ENCODE measurements at regions not wholly inside any gene's neighbourhood (a gene's known extent, or its start where the extent isn't known, plus 50 kb on each side); places are given as distances from the start of the nearest gene placed in this dataset.

DNA sequence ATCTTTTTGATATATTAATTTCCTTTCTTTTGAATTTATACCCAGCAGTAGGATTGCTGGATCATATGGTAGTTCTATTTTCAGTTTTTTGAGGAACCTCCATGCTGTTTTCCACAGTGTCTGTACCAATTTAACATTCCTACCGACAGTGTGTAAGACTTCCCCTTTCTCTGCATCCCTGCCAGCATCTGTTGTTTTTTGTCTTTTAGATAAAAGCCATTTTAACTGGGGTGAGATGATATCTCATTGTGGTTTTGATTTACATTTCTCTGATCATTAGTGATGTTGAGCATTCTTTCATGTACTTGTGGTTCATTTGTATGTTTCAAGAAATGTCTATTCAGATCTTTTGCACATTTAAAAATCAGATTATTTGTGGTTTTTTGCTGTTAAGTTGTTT lies 62.4 kb upstream of the STUM start:
- DNase-seq (ENCODE audit: low read depth in 6 of 9, low spot score in 9 of 9) = peak in 1 of 9 donors; percentile 24
- peaks cover 0 to 3% of the 10 kb centered on the region in 2 donors for H3K4me1 ChIP-seq (ENCODE audit: control insufficient read depth in 2 of 2, insufficient read depth in 2 of 2, low read length in 2 of 2)
- no peaks in the 10 kb centered on the region for H3K36me3 ChIP-seq (ENCODE audit: control insufficient read depth in 2 of 2, insufficient read depth in 2 of 2, low read length in 1 of 2)
- peaks cover 0 to 3% of the 10 kb centered on the region in 2 donors for H3K9me3 ChIP-seq (ENCODE audit: control insufficient read depth in 2 of 2, insufficient read depth in 1 of 2, low read length in 1 of 2)
- no peak overlapping the region for H3K4me3 ChIP-seq (ENCODE audit: low read length in 2 of 2)
- peaks cover 33 to 88% of the 10 kb centered on the region in 2 donors for H3K27me3 ChIP-seq (ENCODE audit: control insufficient read depth in 2 of 2, insufficient read depth in 1 of 2, low read length in 1 of 2)
- no peak overlapping the region for H3K27ac ChIP-seq (ENCODE audit: low read depth in 1 of 2, low read length in 1 of 2)
- WGBS = 4% methylated on average over 1 of the region's 1 CpG

DNA sequence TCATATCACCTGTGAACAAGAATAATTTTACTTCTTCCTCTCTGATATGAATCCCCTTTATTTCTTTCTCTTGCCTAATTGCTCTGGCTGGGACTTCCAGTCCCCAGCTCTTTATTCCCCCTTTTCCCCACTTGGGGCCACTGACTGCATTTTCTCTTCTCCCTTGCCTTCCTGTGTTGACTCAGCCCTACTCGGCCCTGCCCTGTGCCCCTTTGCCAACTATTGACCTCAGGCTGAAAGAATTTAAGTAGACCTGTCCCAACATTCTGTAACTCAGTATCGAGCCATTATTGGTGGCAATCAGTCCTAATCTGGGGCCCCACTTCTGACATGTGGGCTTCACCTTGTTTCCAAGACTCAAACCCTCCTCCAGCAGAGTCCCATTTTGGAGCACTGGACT lies 60.6 kb upstream of the STUM start:
- Histone ChIP-seq H3K4me3 (ENCODE audit: low read length in 2 of 2) (no peak overlapping the region), H3K36me3 (ENCODE audit: control insufficient read depth in 2 of 2, insufficient read depth in 2 of 2, low read length in 1 of 2) (no peaks in the 10 kb centered on the region)

DNA sequence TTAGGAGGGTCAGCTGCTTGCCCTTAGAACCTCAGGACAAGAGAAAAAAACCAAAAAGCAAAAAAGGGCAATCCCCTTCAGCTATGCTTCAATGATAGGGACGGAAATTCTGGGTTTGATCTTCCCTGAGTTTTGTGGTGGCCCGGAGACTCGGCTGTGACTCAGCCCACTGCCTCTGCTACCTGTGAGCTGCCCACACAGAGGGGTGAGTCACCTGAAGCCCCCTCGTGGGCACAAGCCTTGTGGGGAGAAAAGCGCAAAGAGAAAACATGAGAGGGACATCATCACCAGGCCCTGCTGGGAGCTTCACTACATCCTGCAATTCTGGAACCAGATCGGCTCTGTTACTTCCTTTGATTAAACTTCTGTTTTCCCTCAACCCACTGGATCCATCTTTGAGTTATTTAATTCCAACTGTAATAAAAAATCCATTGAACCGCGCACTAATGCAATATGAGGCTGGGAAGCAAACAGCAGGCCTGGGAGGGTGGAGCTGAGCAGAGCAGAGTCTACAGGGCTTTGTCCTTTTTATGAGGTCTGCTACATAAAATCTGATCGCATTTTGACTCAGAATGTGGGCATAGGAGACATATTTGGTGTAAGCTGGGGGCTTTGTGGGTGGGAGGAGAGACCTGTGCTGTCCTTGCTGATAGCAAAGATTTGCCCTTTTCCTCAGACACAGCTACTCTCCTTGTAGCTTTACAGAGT lies 58.7 kb upstream of the STUM start:
- Histone ChIP-seq H3K27me3 (ENCODE audit: control insufficient read depth in 2 of 2, insufficient read depth in 1 of 2, low read length in 1 of 2) (peaks cover 15 to 65% of the 10 kb centered on the region in 2 donors), H3K4me3 (ENCODE audit: low read length in 2 of 2) (no peak overlapping the region)
- WGBS = 89% methylated on average over 9 of the region's 9 CpGs

More for the DNA sequence above, 60.6 kb upstream of the STUM start:
- H3K4me1 ChIP-seq (ENCODE audit: control insufficient read depth in 2 of 2, insufficient read depth in 2 of 2, low read length in 2 of 2) = no peaks in the 10 kb centered on the region
- peaks cover 25 to 80% of the 10 kb centered on the region in 2 donors for H3K27me3 ChIP-seq (ENCODE audit: control insufficient read depth in 2 of 2, insufficient read depth in 1 of 2, low read length in 1 of 2)
- no peak overlapping the region for H3K27ac ChIP-seq (ENCODE audit: low read depth in 1 of 2, low read length in 1 of 2)
- DNase-seq (ENCODE audit: low read depth in 6 of 9, low spot score in 9 of 9) = no peak
- peaks cover 0 to 3% of the 10 kb centered on the region in 2 donors for H3K9me3 ChIP-seq (ENCODE audit: control insufficient read depth in 2 of 2, insufficient read depth in 1 of 2, low read length in 1 of 2)
- 90% methylated on average over 2 of the region's 2 CpGs for WGBS

GRCh38 chr1:226490426-226490809 lies 58.1 kb upstream of the STUM start:
- no peak overlapping the region for H3K27ac ChIP-seq (ENCODE audit: low read depth in 1 of 2, low read length in 1 of 2)
- H3K9me3 ChIP-seq (ENCODE audit: control insufficient read depth in 2 of 2, insufficient read depth in 1 of 2, low read length in 1 of 2) = peaks cover 0 to 3% of the 10 kb centered on the region in 2 donors
- no peak overlapping the region for H3K4me3 ChIP-seq (ENCODE audit: low read length in 2 of 2)
- no peak for DNase-seq (ENCODE audit: low read depth in 6 of 9, low spot score in 9 of 9)
- H3K36me3 ChIP-seq (ENCODE audit: control insufficient read depth in 2 of 2, insufficient read depth in 2 of 2, low read length in 1 of 2) = no peaks in the 10 kb centered on the region
- peaks cover 10 to 60% of the 10 kb centered on the region in 2 donors for H3K27me3 ChIP-seq (ENCODE audit: control insufficient read depth in 2 of 2, insufficient read depth in 1 of 2, low read length in 1 of 2)
- no peaks in the 10 kb centered on the region for H3K4me1 ChIP-seq (ENCODE audit: control insufficient read depth in 2 of 2, insufficient read depth in 2 of 2, low read length in 2 of 2)
- WGBS = 91% methylated on average over 2 of the region's 2 CpGs

More for the DNA sequence above, 58.7 kb upstream of the STUM start:
- Histone ChIP-seq H3K9me3 (ENCODE audit: control insufficient read depth in 2 of 2, insufficient read depth in 1 of 2, low read length in 1 of 2) (peaks cover 0 to 3% of the 10 kb centered on the region in 2 donors), H3K36me3 (ENCODE audit: control insufficient read depth in 2 of 2, insufficient read depth in 2 of 2, low read length in 1 of 2) (no peaks in the 10 kb centered on the region), H3K4me1 (ENCODE audit: control insufficient read depth in 2 of 2, insufficient read depth in 2 of 2, low read length in 2 of 2) (no peaks in the 10 kb centered on the region), H3K27ac (ENCODE audit: low read depth in 1 of 2, low read length in 1 of 2) (no peak overlapping the region)
- no peak for DNase-seq (ENCODE audit: low read depth in 6 of 9, low spot score in 9 of 9)

- peaks cover 10 to 57% of the 10 kb centered on the region in 2 donors for H3K27me3 ChIP-seq (ENCODE audit: control insufficient read depth in 2 of 2, insufficient read depth in 1 of 2, low read length in 1 of 2)
- no peaks in the 10 kb centered on the region for H3K36me3 ChIP-seq (ENCODE audit: control insufficient read depth in 2 of 2, insufficient read depth in 2 of 2, low read length in 1 of 2)
- WGBS = 89% methylated on average over 4 of the region's 4 CpGs
- H3K9me3 ChIP-seq (ENCODE audit: control insufficient read depth in 2 of 2, insufficient read depth in 1 of 2, low read length in 1 of 2) = peaks cover 0 to 3% of the 10 kb centered on the region in 2 donors
- no peak overlapping the region for H3K4me3 ChIP-seq (ENCODE audit: low read length in 2 of 2)
- no peak for DNase-seq (ENCODE audit: low read depth in 6 of 9, low spot score in 9 of 9)
- no peaks in the 10 kb centered on the region for H3K4me1 ChIP-seq (ENCODE audit: control insufficient read depth in 2 of 2, insufficient read depth in 2 of 2, low read length in 2 of 2)
- H3K27ac ChIP-seq (ENCODE audit: low read depth in 1 of 2, low read length in 1 of 2) = no peak overlapping the region
These were observed 57.3 kb upstream of the STUM start for GRCh38 chr1:226491093-226491850.

DNA sequence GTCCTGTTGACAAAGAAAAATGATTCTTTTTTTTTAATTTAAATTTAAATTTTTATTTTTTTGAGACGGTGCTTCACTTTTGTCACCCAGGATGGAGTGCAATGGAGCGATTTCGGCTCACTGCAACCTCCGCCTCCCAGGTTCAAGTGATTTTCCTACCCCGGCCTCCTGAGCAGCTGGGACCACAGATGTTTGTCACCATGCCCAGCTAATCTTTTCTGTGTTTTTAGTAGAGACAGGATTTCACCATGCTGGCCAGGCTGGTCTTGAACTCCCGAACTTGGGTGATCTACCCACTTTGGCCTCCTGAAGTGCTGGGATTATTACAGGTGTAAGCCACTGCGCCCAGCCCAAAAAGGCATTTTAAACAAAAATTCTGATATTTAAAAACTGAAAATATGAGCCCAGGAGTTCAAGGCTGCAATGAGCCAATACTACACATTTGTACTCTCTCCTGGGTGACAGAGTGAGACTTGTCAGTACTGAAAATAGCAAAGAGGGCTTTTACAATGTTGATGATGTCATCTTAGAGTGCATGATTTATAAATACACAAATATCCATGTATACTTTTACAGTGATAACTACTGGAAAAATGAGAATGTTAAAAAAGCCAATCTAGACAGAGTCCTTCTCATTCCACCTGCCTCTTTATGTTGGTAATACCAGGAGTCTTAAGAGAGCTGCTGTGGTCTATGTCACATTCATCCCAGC lies 56.0 kb upstream of the STUM start:
- DNase-seq (ENCODE audit: low read depth in 6 of 9, low spot score in 9 of 9) = no peak
- Histone ChIP-seq H3K27ac (ENCODE audit: low read depth in 1 of 2, low read length in 1 of 2) (no peak overlapping the region), H3K27me3 (ENCODE audit: control insufficient read depth in 2 of 2, insufficient read depth in 1 of 2, low read length in 1 of 2) (peaks cover 10 to 53% of the 10 kb centered on the region in 2 donors), H3K36me3 (ENCODE audit: control insufficient read depth in 2 of 2, insufficient read depth in 2 of 2, low read length in 1 of 2) (no peaks in the 10 kb centered on the region), H3K9me3 (ENCODE audit: control insufficient read depth in 2 of 2, insufficient read depth in 1 of 2, low read length in 1 of 2) (peaks cover 0 to 3% of the 10 kb centered on the region in 2 donors), H3K4me3 (ENCODE audit: low read length in 2 of 2) (no peak overlapping the region), H3K4me1 (ENCODE audit: control insufficient read depth in 2 of 2, insufficient read depth in 2 of 2, low read length in 2 of 2) (no peaks in the 10 kb centered on the region)
- WGBS = 97% methylated on average over 7 of the region's 7 CpGs

GRCh38 chr1:226494092-226494609 lies 54.4 kb upstream of the STUM start:
- H3K4me3 ChIP-seq (ENCODE audit: low read length in 2 of 2) = no peak overlapping the region
- no peaks in the 10 kb centered on the region for H3K4me1 ChIP-seq (ENCODE audit: control insufficient read depth in 2 of 2, insufficient read depth in 2 of 2, low read length in 2 of 2)
- no peak overlapping the region for H3K27ac ChIP-seq (ENCODE audit: low read depth in 1 of 2, low read length in 1 of 2)
- H3K27me3 ChIP-seq (ENCODE audit: control insufficient read depth in 2 of 2, insufficient read depth in 1 of 2, low read length in 1 of 2) = peaks cover 7 to 45% of the 10 kb centered on the region in 2 donors
- DNase-seq (ENCODE audit: low read depth in 6 of 9, low spot score in 9 of 9) = no peak
- H3K9me3 ChIP-seq (ENCODE audit: control insufficient read depth in 2 of 2, insufficient read depth in 1 of 2, low read length in 1 of 2) = no peaks in the 10 kb centered on the region
- 90% methylated on average over 13 of the region's 13 CpGs for WGBS
- no peaks in the 10 kb centered on the region for H3K36me3 ChIP-seq (ENCODE audit: control insufficient read depth in 2 of 2, insufficient read depth in 2 of 2, low read length in 1 of 2)

- 95% methylated on average over 4 of the region's 4 CpGs for WGBS
- DNase-seq (ENCODE audit: low read depth in 6 of 9, low spot score in 9 of 9) = no peak
- H3K27me3 ChIP-seq (ENCODE audit: control insufficient read depth in 2 of 2, insufficient read depth in 1 of 2, low read length in 1 of 2) = peaks cover 2 to 30% of the 10 kb centered on the region in 2 donors
These were observed 52.8 kb upstream of the STUM start for GRCh38 chr1:226495716-226496115.

More at GRCh38 chr1:226495716-226496115, 52.8 kb upstream of the STUM start:
- Histone ChIP-seq H3K9me3 (ENCODE audit: control insufficient read depth in 2 of 2, insufficient read depth in 1 of 2, low read length in 1 of 2) (no peaks in the 10 kb centered on the region), H3K27ac (ENCODE audit: low read depth in 1 of 2, low read length in 1 of 2) (no peak overlapping the region), H3K4me1 (ENCODE audit: control insufficient read depth in 2 of 2, insufficient read depth in 2 of 2, low read length in 2 of 2) (no peaks in the 10 kb centered on the region), H3K4me3 (ENCODE audit: low read length in 2 of 2) (no peak overlapping the region), H3K36me3 (ENCODE audit: control insufficient read depth in 2 of 2, insufficient read depth in 2 of 2, low read length in 1 of 2) (no peaks in the 10 kb centered on the region)

Measured in thymus (tissue), 11 donors.